K562 (cell line): ENCODE measurements at regions not wholly inside any gene's neighbourhood (a gene's known extent, or its start where the extent isn't known, plus 50 kb on each side); places are given as distances from the start of the nearest gene placed in this dataset.

ENCODE experiments used
- ARHGAP35 ChIP-seq: fragments of 450-650 bp; IDR thresholded peaks from 2 replicates; pipeline ENCODE4 v1.6.1; 2018; ENCODE audit not compliant: partially characterized antibody
- ARID1B ChIP-seq: fragments of 450-650 bp; IDR thresholded peaks from 2 replicates; pipeline ENCODE4 v1.6.1; 2016; ENCODE audit warnings: antibody characterized with exemption, mild to moderate bottlenecking, inconsistent platforms
- BACH1 ChIP-seq: fragments of 200-800 bp; sonication (Bioruptor generic); IDR thresholded peaks from 2 replicates; pipeline ENCODE4 v1.6.1; 2016; ENCODE audit warnings: missing genetic modification characterization, missing compliant biosample characterization
- CBFA2T2 ChIP-seq: fragments of 450-650 bp; conservative IDR thresholded peaks from 2 replicates; pipeline ENCODE4 v1.6.1; 2017; ENCODE audit warnings: mild to moderate bottlenecking
- CBFA2T3 ChIP-seq: fragments of 450-650 bp; IDR thresholded peaks from 2 replicates; pipeline ENCODE4 v1.6.1; 2017
- CREB5 ChIP-seq: fragments of 250-450 bp; sonication (Bioruptor Pico); IDR thresholded peaks from 2 replicates; pipeline ENCODE4 v1.5.0; 2020; ENCODE audit warnings: mild to moderate bottlenecking
- FOXJ2 ChIP-seq: fragments of 200-800 bp; sonication (Bioruptor generic); IDR thresholded peaks from 2 replicates; pipeline ENCODE4 v1.6.1; 2016; ENCODE audit warnings: missing genetic modification characterization, missing compliant biosample characterization
- GATAD2A ChIP-seq: fragments of 450-650 bp; IDR thresholded peaks from 2 replicates; pipeline ENCODE4 v1.6.1; 2017
- GATAD2B ChIP-seq: fragments of 450-650 bp; IDR thresholded peaks from 2 replicates; pipeline ENCODE4 v1.6.1; 2017; ENCODE audit warnings: mild to moderate bottlenecking, borderline replicate concordance
- HNRNPUL1 ChIP-seq: fragments of 200-400 bp; formaldehyde crosslinking; IDR thresholded peaks from 2 replicates; pipeline ENCODE4 v1.6.1; 2017; ENCODE audit warnings: low read length
- IRF1 ChIP-seq: sonication (generic); formaldehyde crosslinking; IDR thresholded peaks from 2 replicates; pipeline ENCODE4 v1.8.0; 2022; ENCODE audit warnings: missing genetic modification reagents, mild to moderate bottlenecking, borderline replicate concordance
- KLF1 ChIP-seq: fragments of 450-650 bp; IDR thresholded peaks from 2 replicates; pipeline ENCODE4 v1.6.1; 2016; ENCODE audit warnings: missing genetic modification characterization, missing compliant biosample characterization
- MAFF ChIP-seq: IDR thresholded peaks from 2 replicates; pipeline ENCODE4 v1.6.1; 2012; ENCODE audit warnings: low read length, improper control_type of control experiment
- MAFG ChIP-seq: fragments of 450-650 bp; conservative IDR thresholded peaks from 2 replicates; pipeline ENCODE4 v1.6.1; 2016; ENCODE audit warnings: missing genetic modification characterization, missing compliant biosample characterization
- MXD1 ChIP-seq: fragments of 250-450 bp; sonication (Bioruptor Pico); IDR thresholded peaks from 2 replicates; pipeline ENCODE4 v1.8.0; 2021; ENCODE audit warnings: borderline replicate concordance, mild to moderate bottlenecking, moderate library complexity; ENCODE audit not compliant: poor library complexity, severe bottlenecking
- NFATC3 ChIP-seq: fragments of 450-650 bp; IDR thresholded peaks from 2 replicates; pipeline ENCODE4 v1.6.1; 2017; ENCODE audit warnings: mild to moderate bottlenecking
- NFIX ChIP-seq: fragments of 250-450 bp; sonication (Bioruptor Pico); IDR thresholded peaks from 2 replicates; pipeline ENCODE4 v1.4.0; 2020; ENCODE audit warnings: low read depth, mild to moderate bottlenecking, moderate library complexity
- TCF3 ChIP-seq: sonication (generic); formaldehyde crosslinking; IDR thresholded peaks from 2 replicates; pipeline ENCODE4 v1.4.0; 2020; ENCODE audit warnings: mild to moderate bottlenecking, missing genetic modification reagents
- ZFP1 ChIP-seq: fragments of 450-650 bp; formaldehyde crosslinking; IDR thresholded peaks from 2 replicates; pipeline ENCODE4 v1.4.0; 2020; ENCODE audit warnings: mild to moderate bottlenecking, mixed read lengths
- ZNF146 ChIP-seq: IDR thresholded peaks from one replicate; pipeline ENCODE4 v1.6.1; 2018; ENCODE audit warnings: missing compliant biosample characterization; ENCODE audit not compliant: unreplicated experiment
- TF ChIP-seq, protein P1 (sequence below), 2 experiments: fragments of 200-800 bp in 1 of 2; sonication (Bioruptor generic) in 1 of 2; sonication (generic) in 1 of 2; formaldehyde crosslinking in 1 of 2; IDR thresholded peaks in 1 of 2; conservative IDR thresholded peaks in 1 of 2; 2 replicates each; pipeline versions ENCODE4 v1.5.0 to v1.6.1; 2016 to 2020; ENCODE audit warnings: missing compliant biosample characterization in 1 of 2, missing genetic modification characterization in 1 of 2, missing genetic modification reagents in 1 of 2
- TF ChIP-seq, protein P2 (sequence below): sonication (generic); IDR thresholded peaks from 2 replicates; pipeline ENCODE4 v1.6.1; 2016
- TF ChIP-seq, protein P3 (sequence below): fragments of 450-650 bp; IDR thresholded peaks from 2 replicates; pipeline ENCODE4 v1.6.1; 2016

GRCh38 chr6:105810922-105811482 lies 275.1 kb upstream of the PRDM1 start (continued):
- TF ChIP-seq, protein P1, sequence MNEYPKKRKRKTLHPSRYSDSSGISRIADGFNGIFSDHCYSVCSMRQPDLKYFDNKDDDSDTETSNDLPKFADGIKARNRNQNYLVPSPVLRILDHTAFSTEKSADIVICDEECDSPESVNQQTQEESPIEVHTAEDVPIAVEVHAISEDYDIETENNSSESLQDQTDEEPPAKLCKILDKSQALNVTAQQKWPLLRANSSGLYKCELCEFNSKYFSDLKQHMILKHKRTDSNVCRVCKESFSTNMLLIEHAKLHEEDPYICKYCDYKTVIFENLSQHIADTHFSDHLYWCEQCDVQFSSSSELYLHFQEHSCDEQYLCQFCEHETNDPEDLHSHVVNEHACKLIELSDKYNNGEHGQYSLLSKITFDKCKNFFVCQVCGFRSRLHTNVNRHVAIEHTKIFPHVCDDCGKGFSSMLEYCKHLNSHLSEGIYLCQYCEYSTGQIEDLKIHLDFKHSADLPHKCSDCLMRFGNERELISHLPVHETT (CRISPR knock-in tag; conservative IDR thresholded peaks at IDR 0.05 in 1 of 2, IDR thresholded peaks at IDR 0.05 in 1 of 2), result 0 out of 4 replicates have a peak, but pooled peaks of 1 of the 2 experiments have one; percentile 3
- TF ChIP-seq MAFF (peak; percentile 79), HNRNPUL1 (no peak), GATAD2A (no peak; the same call in 1 of the 2 replicates), BACH1 (tag) (0 out of 2 replicates have a peak, but pooled peaks have one; percentile 34), ZNF146 (CRISPR knock-in tag) (no peak), FOXJ2 (peak; percentile 12; the same call in 1 of the 2 replicates), GATAD2B (0 out of 2 replicates have a peak, but pooled peaks have one; percentile 3), NFIX (CRISPR knock-in tag) (no peak), NFATC3 (no peak), CBFA2T2 (peak; percentile 7; the same call in 1 of the 2 replicates), ARID1B (peak; percentile 29), KLF1 (tag) (no peak), MAFG (tag) (peak; percentile 45), ARHGAP35 (peak; percentile 22), CREB5 (CRISPR knock-in tag) (0 out of 2 replicates have a peak, but pooled peaks have one; percentile 32), TCF3 (peak; percentile 21; the same call in 1 of the 2 replicates), MXD1 (CRISPR knock-in tag) (no peak), ZFP1 (CRISPR knock-in tag) (no peak), IRF1 (CRISPR knock-in tag) (no peak), CBFA2T3 (peak; percentile 69)
- TF ChIP-seq, protein P2, sequence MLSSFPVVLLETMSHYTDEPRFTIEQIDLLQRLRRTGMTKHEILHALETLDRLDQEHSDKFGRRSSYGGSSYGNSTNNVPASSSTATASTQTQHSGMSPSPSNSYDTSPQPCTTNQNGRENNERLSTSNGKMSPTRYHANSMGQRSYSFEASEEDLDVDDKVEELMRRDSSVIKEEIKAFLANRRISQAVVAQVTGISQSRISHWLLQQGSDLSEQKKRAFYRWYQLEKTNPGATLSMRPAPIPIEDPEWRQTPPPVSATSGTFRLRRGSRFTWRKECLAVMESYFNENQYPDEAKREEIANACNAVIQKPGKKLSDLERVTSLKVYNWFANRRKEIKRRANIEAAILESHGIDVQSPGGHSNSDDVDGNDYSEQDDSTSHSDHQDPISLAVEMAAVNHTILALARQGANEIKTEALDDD, result 0 out of 2 replicates have a peak, but pooled peaks have one; percentile 17
- TF ChIP-seq, protein P3, sequence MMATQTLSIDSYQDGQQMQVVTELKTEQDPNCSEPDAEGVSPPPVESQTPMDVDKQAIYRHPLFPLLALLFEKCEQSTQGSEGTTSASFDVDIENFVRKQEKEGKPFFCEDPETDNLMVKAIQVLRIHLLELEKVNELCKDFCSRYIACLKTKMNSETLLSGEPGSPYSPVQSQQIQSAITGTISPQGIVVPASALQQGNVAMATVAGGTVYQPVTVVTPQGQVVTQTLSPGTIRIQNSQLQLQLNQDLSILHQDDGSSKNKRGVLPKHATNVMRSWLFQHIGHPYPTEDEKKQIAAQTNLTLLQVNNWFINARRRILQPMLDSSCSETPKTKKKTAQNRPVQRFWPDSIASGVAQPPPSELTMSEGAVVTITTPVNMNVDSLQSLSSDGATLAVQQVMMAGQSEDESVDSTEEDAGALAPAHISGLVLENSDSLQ, result peak; percentile 84
